GM12874 (cell line): ENCODE measurements at regions not wholly inside any gene's neighbourhood (a gene's known extent, or its start where the extent isn't known, plus 50 kb on each side); places are given as distances from the start of the nearest gene placed in this dataset.

Experiments
- CTCF ChIP-seq: IDR thresholded peaks from 2 replicates; pipeline ENCODE4 v1.5.1; 2011; ENCODE audit warnings: low read depth, mild to moderate bottlenecking, control low read depth, low read length, moderate library complexity; ENCODE audit not compliant: insufficient read depth

GRCh38 chr16:27618606-27619327, 68.8 kb downstream of the KATNIP start:
- TF ChIP-seq CTCF: no peak

DNA sequence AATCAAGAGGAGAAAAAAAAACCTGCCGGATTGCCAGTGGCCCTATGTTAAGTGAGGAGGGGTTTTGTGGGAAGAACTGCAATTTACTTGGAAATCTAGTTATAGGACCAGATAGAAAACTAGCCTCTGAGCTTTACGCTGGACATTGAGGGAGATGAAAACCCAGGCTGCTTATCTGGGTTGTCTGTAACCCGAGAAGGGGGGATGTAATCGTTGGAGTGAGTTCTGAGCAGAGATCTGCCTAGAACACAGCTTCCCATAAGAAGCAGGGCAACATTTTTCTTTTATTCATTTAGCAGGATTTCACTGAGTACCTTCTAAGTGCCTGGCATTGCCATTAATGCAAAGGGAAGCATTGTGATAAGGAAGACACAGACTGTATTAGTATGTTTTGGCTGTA, 70.6 kb downstream of the KATNIP start:
- TF ChIP-seq CTCF: no peak

GRCh38 chr16:27624154-27625049, 74.5 kb downstream of the KATNIP start:
- no peak for TF ChIP-seq CTCF

- no peak for TF ChIP-seq CTCF
Observed at GRCh38 chr16:27625050-27625697, 75.2 kb downstream of the KATNIP start.

DNA sequence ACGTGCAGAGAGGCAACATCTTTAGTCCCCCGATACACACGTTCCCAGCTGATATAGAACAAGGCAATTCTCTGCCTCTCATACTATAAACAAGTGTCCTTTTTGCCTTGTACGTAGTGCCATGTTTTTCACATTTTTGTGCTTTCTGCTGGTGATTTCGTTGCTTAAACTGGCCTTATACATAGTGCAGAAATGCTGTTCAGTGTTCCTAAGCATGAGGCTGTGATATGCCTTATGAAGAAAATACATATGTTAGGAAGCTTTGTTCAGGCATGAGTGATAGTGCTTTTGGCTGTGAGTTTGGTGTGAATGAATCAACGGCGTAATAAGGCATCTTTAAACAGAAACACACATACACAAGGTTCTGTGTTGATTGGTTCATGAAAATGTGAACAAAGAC, 77.2 kb downstream of the KATNIP start:
- no peak for TF ChIP-seq CTCF

GRCh38 chr16:27628241-27628942, 78.4 kb downstream of the KATNIP start:
- no peak for TF ChIP-seq CTCF
